ENCODE measurements at regions not wholly inside any gene's neighbourhood (a gene's known extent, or its start where the extent isn't known, plus 50 kb on each side); places are given as distances from the start of the nearest gene placed in this dataset.

- H2BK120ac ChIP-seq (ENCODE audit: low read depth, low read length) = no peak overlapping the region
- no peaks in the 10 kb centered on the region for H3K9me3 ChIP-seq (ENCODE audit: control insufficient read depth, low read length)
- H3K23ac ChIP-seq (ENCODE audit: low read length in 2 of 2) = no peak overlapping the region
- H3K4me2 ChIP-seq (ENCODE audit: low read length, poor library complexity, severe bottlenecking) = no peak overlapping the region
- no peaks in the 10 kb centered on the region for H3K27me3 ChIP-seq (ENCODE audit: control insufficient read depth in 1 of 2, insufficient read depth in 1 of 2, low read length in 2 of 2)
- H3K14ac ChIP-seq (ENCODE audit: low read length in 2 of 2) = no peak overlapping the region
- no peak overlapping the region for H4K8ac ChIP-seq (ENCODE audit: low read length)
- no peak overlapping the region for H2AFZ ChIP-seq (ENCODE audit: low read depth, low read length)
- H2BK5ac ChIP-seq (ENCODE audit: low read depth, low read length, poor library complexity, severe bottlenecking) = no peak overlapping the region
- H2AK5ac ChIP-seq (ENCODE audit: low read length, severe bottlenecking) = no peak overlapping the region
- H3K27ac ChIP-seq (ENCODE audit: low read length, poor library complexity, severe bottlenecking) = no peak overlapping the region
- H3K4ac ChIP-seq (ENCODE audit: low read depth in 1 of 2, low read length in 2 of 2) = no peak overlapping the region
- no peak overlapping the region for H4K91ac ChIP-seq (ENCODE audit: low read length)
- no peak overlapping the region for H3K18ac ChIP-seq (ENCODE audit: low read depth in 1 of 2, low read length in 2 of 2)
- no peaks in the 10 kb centered on the region for H3K79me1 ChIP-seq (replicated peaks; ENCODE audit: low read length, poor library complexity, severe bottlenecking)
- H3K4me1 ChIP-seq (ENCODE audit: control insufficient read depth, insufficient read depth, low read depth, low read length) = peaks cover 3% of the 10 kb centered on the region
- H3K36me3 ChIP-seq (ENCODE audit: control insufficient read depth in 1 of 2, insufficient read depth in 2 of 2, low read depth in 1 of 2, low read length in 2 of 2) = no peaks in the 10 kb centered on the region
- H3K9ac ChIP-seq (ENCODE audit: low read length) = no peak overlapping the region
- DNase-seq = no peak
- H3K4me3 ChIP-seq (ENCODE audit: insufficient read depth in 1 of 2, low read depth in 1 of 2, low read length in 2 of 2) = no peak overlapping the region
- no peak overlapping the region for H2BK12ac ChIP-seq (ENCODE audit: low read length in 2 of 2)
- no peak overlapping the region for H2BK15ac ChIP-seq (ENCODE audit: low read depth, poor library complexity, severe bottlenecking)
Measured at GRCh38 chr6:134703206-134703605, 246.7 kb downstream of the ALDH8A1 start.

GRCh38 chr6:134702279-134702678 is 247.6 kb downstream of the ALDH8A1 start:
- no peak for DNase-seq
- Histone ChIP-seq H4K8ac (ENCODE audit: low read length) (no peak overlapping the region), H2BK120ac (ENCODE audit: low read depth, low read length) (no peak overlapping the region), H3K9ac (ENCODE audit: low read length) (no peak overlapping the region), H2BK12ac (ENCODE audit: low read length in 2 of 2) (no peak overlapping the region), H3K18ac (ENCODE audit: low read depth in 1 of 2, low read length in 2 of 2) (no peak overlapping the region), H3K9me3 (ENCODE audit: control insufficient read depth, low read length) (no peaks in the 10 kb centered on the region), H2AFZ (ENCODE audit: low read depth, low read length) (no peak overlapping the region), H3K4me3 (ENCODE audit: insufficient read depth in 1 of 2, low read depth in 1 of 2, low read length in 2 of 2) (no peak overlapping the region), H3K79me1 (replicated peaks; ENCODE audit: low read length, poor library complexity, severe bottlenecking) (no peaks in the 10 kb centered on the region), H3K4me2 (ENCODE audit: low read length, poor library complexity, severe bottlenecking) (no peak overlapping the region), H3K4ac (ENCODE audit: low read depth in 1 of 2, low read length in 2 of 2) (no peak overlapping the region), H3K36me3 (ENCODE audit: control insufficient read depth in 1 of 2, insufficient read depth in 2 of 2, low read depth in 1 of 2, low read length in 2 of 2) (no peaks in the 10 kb centered on the region), H3K27me3 (ENCODE audit: control insufficient read depth in 1 of 2, insufficient read depth in 1 of 2, low read length in 2 of 2) (no peaks in the 10 kb centered on the region), H3K23ac (ENCODE audit: low read length in 2 of 2) (no peak overlapping the region), H3K4me1 (ENCODE audit: control insufficient read depth, insufficient read depth, low read depth, low read length) (peaks cover 3% of the 10 kb centered on the region), H3K14ac (ENCODE audit: low read length in 2 of 2) (no peak overlapping the region), H4K91ac (ENCODE audit: low read length) (no peak overlapping the region), H2BK5ac (ENCODE audit: low read depth, low read length, poor library complexity, severe bottlenecking) (no peak overlapping the region), H2AK5ac (ENCODE audit: low read length, severe bottlenecking) (no peak overlapping the region), H3K27ac (ENCODE audit: low read length, poor library complexity, severe bottlenecking) (no peak overlapping the region), H2BK15ac (ENCODE audit: low read depth, poor library complexity, severe bottlenecking) (no peak overlapping the region)
- 92% methylated on average over 2 of the region's 3 CpGs for WGBS

GRCh38 chr6:134701301-134701700 is 248.6 kb downstream of the ALDH8A1 start:
- Histone ChIP-seq H4K91ac (ENCODE audit: low read length) (no peak overlapping the region), H2BK120ac (ENCODE audit: low read depth, low read length) (no peak overlapping the region), H2BK12ac (ENCODE audit: low read length in 2 of 2) (no peak overlapping the region), H3K14ac (ENCODE audit: low read length in 2 of 2) (no peak overlapping the region), H4K8ac (ENCODE audit: low read length) (no peak overlapping the region), H2BK5ac (ENCODE audit: low read depth, low read length, poor library complexity, severe bottlenecking) (no peak overlapping the region), H3K27ac (ENCODE audit: low read length, poor library complexity, severe bottlenecking) (no peak overlapping the region), H3K9me3 (ENCODE audit: control insufficient read depth, low read length) (no peaks in the 10 kb centered on the region), H3K4me1 (ENCODE audit: control insufficient read depth, insufficient read depth, low read depth, low read length) (peaks cover 3% of the 10 kb centered on the region), H3K4me3 (ENCODE audit: insufficient read depth in 1 of 2, low read depth in 1 of 2, low read length in 2 of 2) (no peak overlapping the region), H3K18ac (ENCODE audit: low read depth in 1 of 2, low read length in 2 of 2) (no peak overlapping the region), H2AK5ac (ENCODE audit: low read length, severe bottlenecking) (no peak overlapping the region), H3K4me2 (ENCODE audit: low read length, poor library complexity, severe bottlenecking) (no peak overlapping the region), H3K4ac (ENCODE audit: low read depth in 1 of 2, low read length in 2 of 2) (no peak overlapping the region), H3K9ac (ENCODE audit: low read length) (no peak overlapping the region), H3K23ac (ENCODE audit: low read length in 2 of 2) (no peak overlapping the region), H3K79me1 (replicated peaks; ENCODE audit: low read length, poor library complexity, severe bottlenecking) (no peaks in the 10 kb centered on the region), H3K36me3 (ENCODE audit: control insufficient read depth in 1 of 2, insufficient read depth in 2 of 2, low read depth in 1 of 2, low read length in 2 of 2) (no peaks in the 10 kb centered on the region), H3K27me3 (ENCODE audit: control insufficient read depth in 1 of 2, insufficient read depth in 1 of 2, low read length in 2 of 2) (no peaks in the 10 kb centered on the region), H2AFZ (ENCODE audit: low read depth, low read length) (no peak overlapping the region), H2BK15ac (ENCODE audit: low read depth, poor library complexity, severe bottlenecking) (no peak overlapping the region)
- DNase-seq = no peak
- 89% methylated on average over 1 of the region's 1 CpG for WGBS

DNA sequence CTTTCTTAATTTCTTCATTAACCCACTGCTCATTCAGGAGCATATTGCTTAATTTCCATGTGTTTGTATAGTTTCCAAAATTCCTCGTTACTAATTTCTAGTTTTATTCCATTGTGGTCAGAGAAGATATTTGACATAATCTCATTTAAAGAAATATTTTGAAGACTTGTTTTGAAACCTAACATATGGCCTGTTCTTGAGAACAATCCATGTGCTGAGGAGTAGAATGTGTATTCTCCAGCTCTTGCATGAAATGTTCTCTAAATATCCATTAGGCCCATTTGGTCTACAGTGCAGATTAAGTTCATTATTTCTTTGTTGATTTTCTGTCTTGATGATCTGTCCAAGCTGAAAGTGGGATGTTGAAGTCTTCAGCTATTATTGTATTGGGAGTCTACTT is 251.7 kb downstream of the ALDH8A1 start:
- WGBS = no CpG with 5 or more reads among the region's 1 CpG
- H3K27ac ChIP-seq (ENCODE audit: low read length, poor library complexity, severe bottlenecking) = no peak overlapping the region
- H2BK12ac ChIP-seq (ENCODE audit: low read length in 2 of 2) = no peak overlapping the region

More for the DNA sequence above, 251.7 kb downstream of the ALDH8A1 start:
- Histone ChIP-seq H3K9me3 (ENCODE audit: control insufficient read depth, low read length) (no peaks in the 10 kb centered on the region), H3K14ac (ENCODE audit: low read length in 2 of 2) (no peak overlapping the region), H3K4ac (ENCODE audit: low read depth in 1 of 2, low read length in 2 of 2) (no peak overlapping the region), H3K4me2 (ENCODE audit: low read length, poor library complexity, severe bottlenecking) (no peak overlapping the region), H3K79me1 (replicated peaks; ENCODE audit: low read length, poor library complexity, severe bottlenecking) (no peaks in the 10 kb centered on the region), H2BK5ac (ENCODE audit: low read depth, low read length, poor library complexity, severe bottlenecking) (no peak overlapping the region), H3K4me1 (ENCODE audit: control insufficient read depth, insufficient read depth, low read depth, low read length) (no peaks in the 10 kb centered on the region), H2AFZ (ENCODE audit: low read depth, low read length) (no peak overlapping the region), H3K18ac (ENCODE audit: low read depth in 1 of 2, low read length in 2 of 2) (no peak overlapping the region), H2BK120ac (ENCODE audit: low read depth, low read length) (no peak overlapping the region), H4K91ac (ENCODE audit: low read length) (no peak overlapping the region), H2AK5ac (ENCODE audit: low read length, severe bottlenecking) (no peak overlapping the region), H2BK15ac (ENCODE audit: low read depth, poor library complexity, severe bottlenecking) (no peak overlapping the region), H3K9ac (ENCODE audit: low read length) (no peak overlapping the region), H3K36me3 (ENCODE audit: control insufficient read depth in 1 of 2, insufficient read depth in 2 of 2, low read depth in 1 of 2, low read length in 2 of 2) (no peaks in the 10 kb centered on the region), H3K27me3 (ENCODE audit: control insufficient read depth in 1 of 2, insufficient read depth in 1 of 2, low read length in 2 of 2) (no peaks in the 10 kb centered on the region), H4K8ac (ENCODE audit: low read length) (no peak overlapping the region), H3K23ac (ENCODE audit: low read length in 2 of 2) (no peak overlapping the region), H3K4me3 (ENCODE audit: insufficient read depth in 1 of 2, low read depth in 1 of 2, low read length in 2 of 2) (no peak overlapping the region)
- DNase-seq = no peak

Data from mesenchymal stem cell (in vitro differentiated cells and primary cell).